ENCODE measurements at regions not wholly inside any gene's neighbourhood (a gene's known extent, or its start where the extent isn't known, plus 50 kb on each side); places are given as distances from the start of the nearest gene placed in this dataset.

DNA sequence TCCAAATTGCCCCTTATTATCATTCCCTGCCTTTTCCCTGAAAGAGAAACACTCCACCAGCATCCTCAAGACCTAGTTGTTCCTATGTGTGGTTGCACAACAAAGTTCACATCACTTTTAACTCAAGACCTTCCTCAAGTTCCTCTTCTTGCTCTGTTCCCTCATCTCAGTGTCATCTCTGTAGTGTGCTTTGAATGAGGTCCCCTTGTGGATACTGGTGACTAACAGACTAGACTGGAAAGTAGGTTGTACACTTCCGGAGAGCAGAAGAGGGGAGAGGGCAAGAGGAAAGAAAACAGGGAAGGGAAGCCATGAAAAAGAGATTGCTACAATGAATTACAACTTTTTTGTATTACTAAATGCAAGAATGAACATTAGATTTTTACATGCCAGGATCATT, 853.8 kb downstream of the USP25 start:
- TF ChIP-seq POLR2AphosphoS5 (IDR thresholded peaks at IDR 0.05) = no peak
- TF ChIP-seq, protein P1, sequence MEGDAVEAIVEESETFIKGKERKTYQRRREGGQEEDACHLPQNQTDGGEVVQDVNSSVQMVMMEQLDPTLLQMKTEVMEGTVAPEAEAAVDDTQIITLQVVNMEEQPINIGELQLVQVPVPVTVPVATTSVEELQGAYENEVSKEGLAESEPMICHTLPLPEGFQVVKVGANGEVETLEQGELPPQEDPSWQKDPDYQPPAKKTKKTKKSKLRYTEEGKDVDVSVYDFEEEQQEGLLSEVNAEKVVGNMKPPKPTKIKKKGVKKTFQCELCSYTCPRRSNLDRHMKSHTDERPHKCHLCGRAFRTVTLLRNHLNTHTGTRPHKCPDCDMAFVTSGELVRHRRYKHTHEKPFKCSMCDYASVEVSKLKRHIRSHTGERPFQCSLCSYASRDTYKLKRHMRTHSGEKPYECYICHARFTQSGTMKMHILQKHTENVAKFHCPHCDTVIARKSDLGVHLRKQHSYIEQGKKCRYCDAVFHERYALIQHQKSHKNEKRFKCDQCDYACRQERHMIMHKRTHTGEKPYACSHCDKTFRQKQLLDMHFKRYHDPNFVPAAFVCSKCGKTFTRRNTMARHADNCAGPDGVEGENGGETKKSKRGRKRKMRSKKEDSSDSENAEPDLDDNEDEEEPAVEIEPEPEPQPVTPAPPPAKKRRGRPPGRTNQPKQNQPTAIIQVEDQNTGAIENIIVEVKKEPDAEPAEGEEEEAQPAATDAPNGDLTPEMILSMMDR (IDR thresholded peaks at IDR 0.05) = no peak
- TF ChIP-seq POLR2A (IDR thresholded peaks at IDR 0.05) = no peak
- H3K9me3 ChIP-seq = no peaks in the 10 kb centered on the region
- H3K4me1 ChIP-seq = peaks cover 40% of the 10 kb centered on the region
- H3K27ac ChIP-seq = peak overlapping the region; percentile 5
- no peaks in the 10 kb centered on the region for H3K36me3 ChIP-seq
- no peak for DNase-seq (ENCODE audit: low spot score in 2 of 2)
- H3K27me3 ChIP-seq = no peaks in the 10 kb centered on the region
- 91% methylated on average over 1 of the region's 1 CpG for WGBS
- H3K4me3 ChIP-seq = no peak overlapping the region

DNA sequence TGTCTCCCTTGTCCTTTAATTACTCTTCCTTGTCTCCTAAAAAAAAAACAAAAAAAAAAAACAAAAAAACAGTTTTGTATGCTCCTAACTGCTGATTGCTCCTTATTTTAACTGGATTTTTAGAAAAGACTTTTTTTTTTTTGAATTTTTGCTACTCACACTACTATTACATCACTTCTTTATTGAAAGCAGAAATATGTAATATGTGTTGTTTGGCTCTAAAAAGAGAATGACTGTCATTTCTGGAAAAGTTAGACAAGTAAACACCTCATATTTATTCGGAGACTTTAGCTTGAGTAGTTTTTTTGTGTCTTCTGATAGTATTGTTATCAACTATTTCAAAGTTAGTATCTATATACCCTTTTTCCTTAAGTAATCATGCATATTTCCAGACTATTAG, 855.0 kb downstream of the USP25 start:
- Histone ChIP-seq H3K36me3 (no peaks in the 10 kb centered on the region), H3K4me3 (no peak overlapping the region), H3K27ac (peak overlapping the region; percentile 97), H3K9me3 (no peaks in the 10 kb centered on the region), H3K27me3 (no peaks in the 10 kb centered on the region), H3K4me1 (peaks cover 31% of the 10 kb centered on the region)
- WGBS = 65% methylated on average over 1 of the region's 1 CpG
- TF ChIP-seq POLR2A (IDR thresholded peaks at IDR 0.05) (no peak), EP300 (IDR thresholded peaks at IDR 0.05) (no peak), POLR2AphosphoS5 (IDR thresholded peaks at IDR 0.05) (no peak)
- TF ChIP-seq, protein P1 (IDR thresholded peaks at IDR 0.05) = no peak
- no peak for DNase-seq (ENCODE audit: low spot score in 2 of 2)

DNA sequence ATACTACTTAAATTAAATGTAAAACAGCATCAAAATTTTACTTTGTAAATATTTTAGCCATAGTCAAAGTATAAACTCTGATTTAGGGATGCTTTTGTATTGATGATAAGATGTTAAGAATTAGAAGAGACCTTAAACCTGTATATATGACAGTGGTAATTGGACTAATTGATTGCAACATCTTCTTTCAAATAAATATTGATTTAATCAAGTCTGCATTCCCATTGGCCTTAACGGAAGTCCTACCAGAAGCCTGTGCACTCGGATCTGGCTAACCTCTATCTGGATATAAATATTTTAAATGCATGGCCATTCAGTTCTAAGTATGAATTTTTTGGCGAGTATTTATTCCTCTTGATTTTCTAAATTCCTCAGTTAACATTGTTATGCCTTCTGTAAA, 856.1 kb downstream of the USP25 start:
- 76% methylated on average over 3 of the region's 3 CpGs for WGBS
- H3K9me3 ChIP-seq = no peaks in the 10 kb centered on the region
- H3K27ac ChIP-seq = peak overlapping the region; percentile 97

DNA sequence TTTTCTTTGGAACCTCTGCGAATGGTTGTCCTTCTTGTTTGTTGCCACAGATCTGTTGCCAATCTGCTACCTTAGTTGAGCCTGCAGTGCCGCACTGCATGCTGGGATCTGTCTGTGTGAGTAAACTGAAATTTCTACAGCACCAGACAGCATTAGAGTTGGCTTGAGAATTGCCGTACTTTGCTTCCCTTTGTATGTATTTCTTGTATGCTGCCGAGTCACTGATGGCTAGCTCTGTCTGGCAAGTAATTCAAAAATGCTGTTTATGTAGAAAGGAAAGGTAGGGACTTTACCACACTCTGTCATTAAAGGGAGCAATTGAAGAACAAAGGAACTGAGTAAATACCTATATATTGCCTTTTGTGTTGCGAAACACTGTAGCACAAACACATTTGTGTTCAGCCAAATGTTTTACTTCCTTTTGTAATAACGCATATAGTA, 857.4 kb downstream of the USP25 start:
- peak in 1 of 2 donors; percentile 61 for DNase-seq (ENCODE audit: low spot score in 2 of 2)
- TF ChIP-seq POLR2A (IDR thresholded peaks at IDR 0.05) (no peak), EP300 (IDR thresholded peaks at IDR 0.05) (no peak), POLR2AphosphoS5 (IDR thresholded peaks at IDR 0.05) (no peak)
- TF ChIP-seq, protein P1 (IDR thresholded peaks at IDR 0.05) = no peak
- Histone ChIP-seq H3K27me3 (no peaks in the 10 kb centered on the region), H3K4me3 (peak overlapping the region; percentile 52), H3K4me1 (peaks cover 24% of the 10 kb centered on the region), H3K27ac (peak overlapping the region; percentile 97), H3K9me3 (no peaks in the 10 kb centered on the region), H3K36me3 (no peaks in the 10 kb centered on the region)
- WGBS = 26% methylated on average over 6 of the region's 6 CpGs

More for the DNA sequence above, 856.1 kb downstream of the USP25 start:
- H3K27me3 ChIP-seq = no peaks in the 10 kb centered on the region
- no peak for TF ChIP-seq POLR2AphosphoS5 (IDR thresholded peaks at IDR 0.05)
- TF ChIP-seq POLR2A (IDR thresholded peaks at IDR 0.05) = no peak
- TF ChIP-seq EP300 (IDR thresholded peaks at IDR 0.05) = no peak
- TF ChIP-seq, protein P1 (IDR thresholded peaks at IDR 0.05) = no peak
- no peak overlapping the region for H3K4me3 ChIP-seq
- H3K4me1 ChIP-seq = peaks cover 24% of the 10 kb centered on the region
- no peak for DNase-seq (ENCODE audit: low spot score in 2 of 2)
- no peaks in the 10 kb centered on the region for H3K36me3 ChIP-seq

DNA sequence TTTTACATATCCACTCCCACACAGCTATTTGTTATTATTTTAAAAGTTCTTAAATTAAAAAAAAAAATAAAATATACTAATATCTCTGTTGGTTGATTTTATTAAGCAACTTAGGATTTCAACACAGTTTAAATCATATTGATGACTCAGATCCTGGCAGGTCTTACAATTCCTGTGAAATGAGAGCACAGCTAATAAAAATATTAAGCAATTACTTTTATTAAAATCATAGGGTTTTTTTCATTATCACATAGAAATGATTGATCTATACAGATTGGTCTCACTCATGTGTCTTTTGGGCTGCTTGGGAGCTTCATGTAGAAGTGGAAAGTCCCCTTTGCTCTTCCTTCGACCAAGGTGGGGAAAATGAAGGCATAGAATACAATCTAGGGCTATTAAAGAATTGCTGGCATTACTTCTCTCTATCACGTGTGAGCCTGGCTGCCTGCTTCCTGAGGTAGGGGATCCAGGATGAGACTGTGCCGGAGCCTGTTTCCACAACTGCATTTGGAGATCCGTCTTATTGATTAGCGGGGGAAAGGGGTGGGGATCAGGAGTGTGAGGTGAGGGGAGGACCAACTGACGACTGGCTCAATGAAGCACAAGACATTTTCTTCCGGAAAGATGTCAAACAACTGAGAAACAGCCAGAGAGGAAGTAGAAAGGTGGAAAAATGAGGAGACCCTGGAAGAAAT, 858.0 kb downstream of the USP25 start:
- TF ChIP-seq, protein P1 (IDR thresholded peaks at IDR 0.05) = no peak
- TF ChIP-seq POLR2A (IDR thresholded peaks at IDR 0.05) (no peak), EP300 (IDR thresholded peaks at IDR 0.05) (no peak), POLR2AphosphoS5 (IDR thresholded peaks at IDR 0.05) (no peak)
- Histone ChIP-seq H3K36me3 (no peaks in the 10 kb centered on the region), H3K27ac (peak overlapping the region; percentile 97), H3K9me3 (no peaks in the 10 kb centered on the region), H3K4me1 (peaks cover 27% of the 10 kb centered on the region), H3K4me3 (peak overlapping the region; percentile 52), H3K27me3 (no peaks in the 10 kb centered on the region)
- DNase-seq (ENCODE audit: low spot score in 2 of 2) = peak in 1 of 2 donors; percentile 69
- 22% methylated on average over 7 of the region's 7 CpGs for WGBS

Data from suprapubic skin (tissue), 4 donors.